ENCODE measurements at regions not wholly inside any gene's neighbourhood (a gene's known extent, or its start where the extent isn't known, plus 50 kb on each side); places are given as distances from the start of the nearest gene placed in this dataset.

DNA sequence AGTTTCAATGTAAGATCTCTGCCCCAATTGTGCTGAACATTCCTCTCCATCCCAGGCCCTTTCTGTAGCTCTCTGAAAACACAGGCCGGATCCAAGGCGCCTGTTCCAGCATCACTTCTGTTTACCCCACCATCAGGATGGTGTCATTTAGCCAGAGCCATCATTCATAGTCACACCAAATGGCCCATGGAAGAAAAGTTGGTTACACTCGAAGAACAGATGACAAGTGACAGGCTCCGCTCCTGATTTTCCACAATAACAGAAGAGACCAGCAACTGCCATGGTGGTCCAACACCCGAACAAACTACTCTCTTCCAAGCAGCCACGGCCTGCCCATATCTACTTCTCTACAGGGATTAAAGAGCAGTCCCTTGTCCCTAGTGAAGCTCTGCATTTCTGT is 59.9 kb upstream of the PROX1 start:
- TF ChIP-seq, protein P1, sequence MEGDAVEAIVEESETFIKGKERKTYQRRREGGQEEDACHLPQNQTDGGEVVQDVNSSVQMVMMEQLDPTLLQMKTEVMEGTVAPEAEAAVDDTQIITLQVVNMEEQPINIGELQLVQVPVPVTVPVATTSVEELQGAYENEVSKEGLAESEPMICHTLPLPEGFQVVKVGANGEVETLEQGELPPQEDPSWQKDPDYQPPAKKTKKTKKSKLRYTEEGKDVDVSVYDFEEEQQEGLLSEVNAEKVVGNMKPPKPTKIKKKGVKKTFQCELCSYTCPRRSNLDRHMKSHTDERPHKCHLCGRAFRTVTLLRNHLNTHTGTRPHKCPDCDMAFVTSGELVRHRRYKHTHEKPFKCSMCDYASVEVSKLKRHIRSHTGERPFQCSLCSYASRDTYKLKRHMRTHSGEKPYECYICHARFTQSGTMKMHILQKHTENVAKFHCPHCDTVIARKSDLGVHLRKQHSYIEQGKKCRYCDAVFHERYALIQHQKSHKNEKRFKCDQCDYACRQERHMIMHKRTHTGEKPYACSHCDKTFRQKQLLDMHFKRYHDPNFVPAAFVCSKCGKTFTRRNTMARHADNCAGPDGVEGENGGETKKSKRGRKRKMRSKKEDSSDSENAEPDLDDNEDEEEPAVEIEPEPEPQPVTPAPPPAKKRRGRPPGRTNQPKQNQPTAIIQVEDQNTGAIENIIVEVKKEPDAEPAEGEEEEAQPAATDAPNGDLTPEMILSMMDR (IDR thresholded peaks at IDR 0.05): no peak
- TF ChIP-seq POLR2A (IDR thresholded peaks at IDR 0.05): no peak
